Upper lobe of left lung (tissue), 4 donors: ENCODE measurements at regions not wholly inside any gene's neighbourhood (a gene's known extent, or its start where the extent isn't known, plus 50 kb on each side); places are given as distances from the start of the nearest gene placed in this dataset.

Experiments used
- CTCF ChIP-seq, 6 experiments: fragments of 450-650 bp in 4 of 6; fragments of 200-600 bp in 2 of 6; sonication (generic) in 2 of 6; IDR thresholded peaks; one replicate each; pipeline ENCODE4 v1.5.1; 2016 to 2019; ENCODE audit warnings: antibody characterized with exemption in 6 of 6
- POLR2AphosphoS5 ChIP-seq, 2 donors: sonication (generic); formaldehyde crosslinking; IDR thresholded peaks; one replicate each; pipeline ENCODE4 v1.5.1; 2017; ENCODE audit warnings: antibody characterized with exemption in 2 of 2

DNA sequence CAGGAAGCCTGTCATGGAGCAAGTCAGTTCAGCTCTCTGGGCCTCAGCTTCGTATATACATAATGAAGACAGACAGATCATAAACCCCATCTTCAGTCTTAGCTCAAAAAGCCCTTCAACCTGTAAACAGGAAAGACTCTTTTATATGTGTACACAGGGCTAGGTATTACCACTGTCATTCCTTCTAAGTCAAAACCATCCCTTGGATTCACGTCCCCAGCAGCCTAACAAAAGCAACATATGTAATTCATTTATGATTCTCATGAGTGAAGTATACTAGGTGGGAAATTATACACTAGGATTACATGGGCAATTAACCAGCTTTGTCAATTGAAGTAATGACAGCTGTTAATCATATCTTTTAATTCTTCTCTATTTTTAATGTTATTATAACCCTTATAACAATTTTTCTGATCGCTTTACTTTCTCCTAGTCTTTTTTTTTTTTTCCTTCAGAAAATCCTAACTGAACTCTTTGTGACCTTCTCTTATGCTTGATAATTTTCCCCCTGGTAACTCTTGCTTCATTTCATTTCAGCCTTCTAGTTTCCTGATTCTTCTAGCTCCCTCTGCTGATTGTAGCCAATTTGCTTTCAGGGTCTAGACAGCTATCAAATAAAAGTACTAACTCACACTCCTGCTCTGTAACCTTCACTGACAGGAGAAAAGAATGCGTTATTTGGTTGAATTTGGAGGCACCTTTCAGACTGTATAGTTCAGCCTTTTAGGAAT, 99.7 kb downstream of the RBM43 start:
- TF ChIP-seq POLR2AphosphoS5 (IDR thresholded peaks at IDR 0.05) (no peak), CTCF (IDR thresholded peaks at IDR 0.05) (no peak)
